HepG2 (cell line): ENCODE measurements at regions not wholly inside any gene's neighbourhood (a gene's known extent, or its start where the extent isn't known, plus 50 kb on each side); places are given as distances from the start of the nearest gene placed in this dataset.

ENCODE experiments used
- EP300 ChIP-seq, 3 experiments: sonication (generic) in 1 of 3; formaldehyde crosslinking in 1 of 3; IDR thresholded peaks; 2 replicates each; pipeline versions ENCODE4 v1.5.1 to v1.6.1; 2011 to 2020; ENCODE audit warnings: low read depth in 2 of 3, low read length in 2 of 3, borderline replicate concordance in 1 of 3, improper control_type of control experiment in 1 of 3, mild to moderate bottlenecking in 1 of 3, missing genetic modification reagents in 1 of 3, moderate library complexity in 1 of 3
- KDM1A ChIP-seq: IDR thresholded peaks from 2 replicates; pipeline ENCODE4 v1.6.1; 2016; ENCODE audit warnings: missing compliant biosample characterization
- POLR2AphosphoS2 ChIP-seq: IDR thresholded peaks from 2 replicates; pipeline ENCODE4 v1.6.1; 2011; ENCODE audit warnings: low read depth, low read length, improper control_type of control experiment
- SOX5 ChIP-seq: IDR thresholded peaks from 2 replicates; pipeline ENCODE4 v1.6.1; 2016; ENCODE audit warnings: borderline replicate concordance
- ZKSCAN1 ChIP-seq: fragments of 150-350 bp; IDR thresholded peaks from 2 replicates; pipeline ENCODE4 v1.6.1; 2014; ENCODE audit warnings: low read length
- TF ChIP-seq, protein P1 (sequence below): sonication (generic); formaldehyde crosslinking; IDR thresholded peaks from 2 replicates; pipeline ENCODE4 v1.8.1; 2023; ENCODE audit warnings: mild to moderate bottlenecking, missing genetic modification reagents

DNA sequence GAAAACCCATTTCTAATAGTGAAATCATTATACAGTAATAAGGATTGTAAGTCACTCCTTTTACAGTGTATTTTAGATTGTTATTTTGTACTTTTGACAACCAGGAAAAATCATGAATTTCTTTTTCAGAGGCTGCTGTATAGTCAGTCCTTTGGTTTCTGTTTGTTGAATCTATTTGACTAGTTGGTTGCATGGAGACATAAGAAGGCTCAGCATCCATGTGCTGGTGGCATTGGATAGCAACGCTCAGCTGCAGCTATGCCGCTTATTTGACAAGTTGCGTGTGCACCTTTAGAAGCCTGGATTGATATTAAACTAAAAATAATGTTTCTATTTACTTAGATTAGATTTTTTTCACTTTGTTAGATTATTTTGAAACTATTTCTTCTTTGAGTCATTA is 254.1 kb upstream of the SYT4 start:
- TF ChIP-seq KDM1A (CRISPR knock-in tag): no peak
- no peak for TF ChIP-seq SOX5 (CRISPR knock-in tag)
- TF ChIP-seq, protein P1, sequence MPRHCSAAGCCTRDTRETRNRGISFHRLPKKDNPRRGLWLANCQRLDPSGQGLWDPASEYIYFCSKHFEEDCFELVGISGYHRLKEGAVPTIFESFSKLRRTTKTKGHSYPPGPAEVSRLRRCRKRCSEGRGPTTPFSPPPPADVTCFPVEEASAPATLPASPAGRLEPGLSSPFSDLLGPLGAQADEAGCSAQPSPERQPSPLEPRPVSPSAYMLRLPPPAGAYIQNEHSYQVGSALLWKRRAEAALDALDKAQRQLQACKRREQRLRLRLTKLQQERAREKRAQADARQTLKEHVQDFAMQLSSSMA (CRISPR knock-in tag): no peak
- no peak for TF ChIP-seq ZKSCAN1
- TF ChIP-seq POLR2AphosphoS2: no peak
- TF ChIP-seq EP300 (IDR thresholded peaks at IDR 0.05; ENCODE audit: low read depth in 2 of 2, low read length in 2 of 2): no peak
- TF ChIP-seq EP300 (CRISPR knock-in tag; IDR thresholded peaks at IDR 0.05; ENCODE audit: borderline replicate concordance): no peak
